GM12864 (cell line): ENCODE measurements at regions not wholly inside any gene's neighbourhood (a gene's known extent, or its start where the extent isn't known, plus 50 kb on each side); places are given as distances from the start of the nearest gene placed in this dataset.

Experiments
- DNase-seq: peaks from one replicate; pipeline ENCODE4 v3.0.0-alpha.2; 2011; ENCODE audit warnings: low read depth
- H3K4me3 ChIP-seq: 2 replicates; pipeline ENCODE4 v1.5.1; 2011; ENCODE audit warnings: mild to moderate bottlenecking, low read depth, low read length, control low read depth
- CTCF ChIP-seq: IDR thresholded peaks from 2 replicates; pipeline ENCODE4 v1.5.1; 2011; ENCODE audit warnings: low read depth, mild to moderate bottlenecking, moderate library complexity, low read length, control low read depth, inconsistent platforms; ENCODE audit errors: missing control alignments

- no peak overlapping the region for H3K4me3 ChIP-seq
- DNase-seq = no peak
- no peak for TF ChIP-seq CTCF
These were observed 127.7 kb upstream of the ZNF267 start for GRCh38 chr16:31745900-31746299.

GRCh38 chr16:31754998-31755615 lies 118.5 kb upstream of the ZNF267 start:
- no peak for TF ChIP-seq CTCF
- no peak overlapping the region for H3K4me3 ChIP-seq
- no peak for DNase-seq

GRCh38 chr16:31764103-31764502 lies 109.5 kb upstream of the ZNF267 start:
- DNase-seq = no peak
- H3K4me3 ChIP-seq = no peak overlapping the region
- no peak for TF ChIP-seq CTCF

- no peak for TF ChIP-seq CTCF
- no peak for DNase-seq
- H3K4me3 ChIP-seq = no peak overlapping the region
These were observed 106.3 kb upstream of the ZNF267 start for GRCh38 chr16:31767267-31767666.

GRCh38 chr16:31780342-31780741 lies 93.3 kb upstream of the ZNF267 start:
- TF ChIP-seq CTCF = no peak
- no peak overlapping the region for H3K4me3 ChIP-seq
- DNase-seq = no peak

GRCh38 chr16:31785126-31785525 lies 88.5 kb upstream of the ZNF267 start:
- no peak for DNase-seq
- no peak for TF ChIP-seq CTCF
- no peak overlapping the region for H3K4me3 ChIP-seq

GRCh38 chr16:31807086-31807485 lies 66.5 kb upstream of the ZNF267 start:
- no peak for DNase-seq
- H3K4me3 ChIP-seq = no peak overlapping the region
- no peak for TF ChIP-seq CTCF
